ENCODE measurements at regions not wholly inside any gene's neighbourhood (a gene's known extent, or its start where the extent isn't known, plus 50 kb on each side); places are given as distances from the start of the nearest gene placed in this dataset.
"Not testable (repeated sequence)": the region's sequence is repeated elsewhere in the genome, so short reads cannot be mapped to it uniquely, and the experiment has no call there.

GRCh38 chr6:138666636-138667035 is 106.9 kb upstream of the CCDC28A start:
- intact Hi-C loops (cut with DNase I, micrococcal nuclease): no loop called here
- ATAC-seq (no peak), DNase-seq (no peak)
- Mint-ChIP-seq H3K4me3 (no peak overlapping the region), H3K27me3 (no peaks in the 10 kb centered on the region), H3K27ac (no peak overlapping the region), H3K36me3 (ENCODE audit: low read depth) (no peaks in the 10 kb centered on the region), H3K4me1 (no peaks in the 10 kb centered on the region), H3K9me3 (ENCODE audit: low read depth) (no peaks in the 10 kb centered on the region)
- CTCF ChIA-PET: no interaction called here
- POLR2A ChIA-PET: no interaction called here

GRCh38 chr6:138667408-138667807 is 106.2 kb upstream of the CCDC28A start:
- ATAC-seq (no peak), DNase-seq (no peak)
- Mint-ChIP-seq H3K27me3 (no peaks in the 10 kb centered on the region), H3K4me3 (no peak overlapping the region), H3K9me3 (ENCODE audit: low read depth) (no peaks in the 10 kb centered on the region), H3K36me3 (ENCODE audit: low read depth) (no peaks in the 10 kb centered on the region), H3K27ac (no peak overlapping the region), H3K4me1 (no peaks in the 10 kb centered on the region)
- intact Hi-C loops (cut with DNase I, micrococcal nuclease): no loop called here
- POLR2A ChIA-PET: no interaction called here
- CTCF ChIA-PET: interaction anchor here (0.6 kb wide), 1 partner anchor 59 kb away, joined by 3 read pairs; no protein-coding TSS in a partner anchor

GRCh38 chr6:138671351-138671750 is 102.2 kb upstream of the CCDC28A start:
- no peak for ATAC-seq
- ChIA-PET CTCF (interaction anchor here (1.4 kb wide), 1 partner anchor 94 kb away, joined by 4 read pairs; no protein-coding TSS in a partner anchor), POLR2A (no interaction called here)
- H3K4me3 Mint-ChIP-seq: no peak overlapping the region
- H3K4me1 Mint-ChIP-seq: no peaks in the 10 kb centered on the region
- H3K36me3 Mint-ChIP-seq (ENCODE audit: low read depth): no peaks in the 10 kb centered on the region
- no peak overlapping the region for H3K27ac Mint-ChIP-seq
- no peak for DNase-seq
- intact Hi-C loops (cut with DNase I, micrococcal nuclease): no loop called here
- no peaks in the 10 kb centered on the region for H3K9me3 Mint-ChIP-seq (ENCODE audit: low read depth)
- H3K27me3 Mint-ChIP-seq: peaks cover 2% of the 10 kb centered on the region

GRCh38 chr6:138673346-138674014 is 100.1 kb upstream of the CCDC28A start:
- ChIA-PET POLR2A (no interaction called here), CTCF (interaction anchor here (0.6 to 1.6 kb wide), 7 partner anchors 9 to 143 kb away, joined by 3 to 10 read pairs (median 3); no protein-coding TSS in a partner anchor)
- intact Hi-C loops (cut with DNase I, micrococcal nuclease): no loop called here
- H3K4me3 Mint-ChIP-seq: no peak overlapping the region
- no peaks in the 10 kb centered on the region for H3K9me3 Mint-ChIP-seq (ENCODE audit: low read depth)
- no peak for ATAC-seq
- DNase-seq: no peak
- H3K27me3 Mint-ChIP-seq: peaks cover 3% of the 10 kb centered on the region
- no peaks in the 10 kb centered on the region for H3K36me3 Mint-ChIP-seq (ENCODE audit: low read depth)
- H3K4me1 Mint-ChIP-seq: no peaks in the 10 kb centered on the region
- no peak overlapping the region for H3K27ac Mint-ChIP-seq

- H3K27me3 Mint-ChIP-seq; intact Hi-C loops (cut with DNase I, micrococcal nuclease); H3K4me3 Mint-ChIP-seq; DNase-seq; H3K36me3 Mint-ChIP-seq (ENCODE audit: low read depth); CTCF ChIA-PET; H3K27ac Mint-ChIP-seq; H3K9me3 Mint-ChIP-seq (ENCODE audit: low read depth); ATAC-seq; POLR2A ChIA-PET; H3K4me1 Mint-ChIP-seq: not testable (repeated sequence)
Observed at GRCh38 chr6:138674444-138674843, 99.1 kb upstream of the CCDC28A start.

GRCh38 chr6:138677538-138677937 is 96.0 kb upstream of the CCDC28A start:
- Mint-ChIP-seq H3K9me3 (ENCODE audit: low read depth) (no peaks in the 10 kb centered on the region), H3K27ac (no peak overlapping the region), H3K4me3 (no peak overlapping the region), H3K36me3 (ENCODE audit: low read depth) (no peaks in the 10 kb centered on the region), H3K27me3 (peaks cover 3% of the 10 kb centered on the region), H3K4me1 (no peaks in the 10 kb centered on the region)
- DNase-seq (no peak), ATAC-seq (no peak)
- ChIA-PET CTCF (no interaction called here), POLR2A (no interaction called here)
- intact Hi-C loops (cut with DNase I, micrococcal nuclease): no loop called here

GRCh38 chr6:138678168-138678567 is 95.4 kb upstream of the CCDC28A start:
- Mint-ChIP-seq H3K4me1 (no peaks in the 10 kb centered on the region), H3K27me3 (peaks cover 3% of the 10 kb centered on the region), H3K36me3 (ENCODE audit: low read depth) (no peaks in the 10 kb centered on the region), H3K27ac (no peak overlapping the region), H3K9me3 (ENCODE audit: low read depth) (no peaks in the 10 kb centered on the region), H3K4me3 (no peak overlapping the region)
- POLR2A ChIA-PET: no interaction called here
- ATAC-seq: no peak
- no peak for DNase-seq
- CTCF ChIA-PET: no interaction called here
- intact Hi-C loops (cut with DNase I, micrococcal nuclease): no loop called here

- H3K36me3 Mint-ChIP-seq (ENCODE audit: low read depth): no peaks in the 10 kb centered on the region
- CTCF ChIA-PET: interaction anchor here (0.8 kb wide), 1 partner anchor 65 kb away, joined by 3 read pairs; no protein-coding TSS in a partner anchor
- H3K4me3 Mint-ChIP-seq: no peak overlapping the region
- no peak for DNase-seq
- no peak overlapping the region for H3K27ac Mint-ChIP-seq
- POLR2A ChIA-PET: no interaction called here
- no peak for ATAC-seq
- H3K27me3 Mint-ChIP-seq: peaks cover 2% of the 10 kb centered on the region
- no peaks in the 10 kb centered on the region for H3K9me3 Mint-ChIP-seq (ENCODE audit: low read depth)
- H3K4me1 Mint-ChIP-seq: no peaks in the 10 kb centered on the region
- intact Hi-C loops (cut with DNase I, micrococcal nuclease): no loop called here
Observed at GRCh38 chr6:138680085-138680484, 93.5 kb upstream of the CCDC28A start.

- ATAC-seq (no peak), DNase-seq (no peak)
- Mint-ChIP-seq H3K9me3 (ENCODE audit: low read depth) (no peaks in the 10 kb centered on the region), H3K36me3 (ENCODE audit: low read depth) (no peaks in the 10 kb centered on the region), H3K27me3 (peaks cover 2% of the 10 kb centered on the region), H3K27ac (no peak overlapping the region), H3K4me1 (no peaks in the 10 kb centered on the region), H3K4me3 (no peak overlapping the region)
- ChIA-PET CTCF (no interaction called here), POLR2A (no interaction called here)
- intact Hi-C loops (cut with DNase I, micrococcal nuclease): no loop called here
Observed at GRCh38 chr6:138681627-138682026, 91.9 kb upstream of the CCDC28A start.

- Mint-ChIP-seq H3K27ac (no peak overlapping the region), H3K4me1 (no peaks in the 10 kb centered on the region), H3K36me3 (ENCODE audit: low read depth) (no peaks in the 10 kb centered on the region), H3K4me3 (no peak overlapping the region), H3K27me3 (no peaks in the 10 kb centered on the region), H3K9me3 (ENCODE audit: low read depth) (no peaks in the 10 kb centered on the region)
- intact Hi-C loops (cut with DNase I, micrococcal nuclease): no loop called here
- ChIA-PET CTCF (interaction anchor here (0.5 to 0.9 kb wide), 2 partner anchors 8 to 569 kb away, joined by 3 read pairs; no protein-coding TSS in a partner anchor), POLR2A (no interaction called here)
- DNase-seq: no peak
- ATAC-seq: no peak
Observed at GRCh38 chr6:138682704-138683527, 90.7 kb upstream of the CCDC28A start.

- no peaks in the 10 kb centered on the region for H3K4me1 Mint-ChIP-seq
- ChIA-PET POLR2A (interaction anchor here (0.5 kb wide), 1 partner anchor 37 kb away, joined by 5 read pairs; no protein-coding TSS in a partner anchor), CTCF (no interaction called here)
- intact Hi-C loops (cut with DNase I, micrococcal nuclease): no loop called here
- no peak overlapping the region for H3K27ac Mint-ChIP-seq
- DNase-seq: no peak
- peaks cover 4% of the 10 kb centered on the region for H3K27me3 Mint-ChIP-seq
- H3K36me3 Mint-ChIP-seq (ENCODE audit: low read depth): no peaks in the 10 kb centered on the region
- H3K9me3 Mint-ChIP-seq (ENCODE audit: low read depth): no peaks in the 10 kb centered on the region
- ATAC-seq: no peak
- H3K4me3 Mint-ChIP-seq: no peak overlapping the region
Observed at GRCh38 chr6:138685257-138685656, 88.3 kb upstream of the CCDC28A start.

- Mint-ChIP-seq H3K36me3 (ENCODE audit: low read depth) (no peaks in the 10 kb centered on the region), H3K27me3 (peaks cover 6% of the 10 kb centered on the region), H3K4me1 (no peaks in the 10 kb centered on the region), H3K4me3 (no peak overlapping the region), H3K9me3 (ENCODE audit: low read depth) (no peaks in the 10 kb centered on the region), H3K27ac (no peak overlapping the region)
- DNase-seq (no peak), ATAC-seq (no peak)
- intact Hi-C loops (cut with DNase I, micrococcal nuclease): no loop called here
- ChIA-PET CTCF (no interaction called here), POLR2A (interaction anchor here (0.5 kb wide), 1 partner anchor 38 kb away, joined by 5 read pairs; no protein-coding TSS in a partner anchor)
Observed at GRCh38 chr6:138685781-138686180, 87.8 kb upstream of the CCDC28A start.

Measured in activated CD4-positive, alpha-beta T cell treated with anti-CD3 and anti-CD28 coated beads for 36 hours (primary cell).